Vagina (tissue), 2 donors: ENCODE measurements at regions not wholly inside any gene's neighbourhood (a gene's known extent, or its start where the extent isn't known, plus 50 kb on each side); places are given as distances from the start of the nearest gene placed in this dataset.

Experiments used
- POLR2A ChIP-seq, 2 donors: fragments of 450-650 bp; IDR thresholded peaks; one replicate each; pipeline ENCODE4 v1.6.1; 2017; ENCODE audit warnings: antibody characterized with exemption in 2 of 2, mild to moderate bottlenecking in 2 of 2, moderate library complexity in 2 of 2
- TF ChIP-seq, protein P1 (sequence below), 3 experiments: fragments of 450-650 bp in 2 of 3; fragments of 200-600 bp in 1 of 3; sonication (generic) in 1 of 3; IDR thresholded peaks; one replicate each; pipeline ENCODE4 v1.5.1; 2017 to 2019; ENCODE audit warnings: antibody characterized with exemption in 3 of 3, mild to moderate bottlenecking in 2 of 3, moderate library complexity in 2 of 3

DNA sequence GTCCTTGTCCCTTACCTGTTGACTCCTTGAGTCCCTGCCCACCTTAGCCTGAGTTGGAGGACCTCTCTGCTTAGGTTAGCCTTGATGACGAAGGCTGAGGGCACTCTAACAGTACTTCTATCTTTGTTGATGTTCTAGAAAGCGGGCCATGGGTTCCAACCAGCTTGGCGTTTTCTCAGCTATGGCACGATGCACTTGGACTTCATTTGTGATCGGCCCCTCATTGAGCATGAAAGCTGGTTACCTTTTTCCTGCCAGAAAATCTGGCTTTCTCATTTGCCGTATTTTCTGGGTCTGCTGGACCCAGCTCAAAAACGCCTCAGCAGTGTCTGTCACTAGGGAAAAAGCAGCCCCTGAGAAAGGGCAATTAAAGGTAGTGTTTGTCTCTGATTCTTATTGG lies 290.8 kb downstream of the EMP1 start:
- TF ChIP-seq, protein P1, sequence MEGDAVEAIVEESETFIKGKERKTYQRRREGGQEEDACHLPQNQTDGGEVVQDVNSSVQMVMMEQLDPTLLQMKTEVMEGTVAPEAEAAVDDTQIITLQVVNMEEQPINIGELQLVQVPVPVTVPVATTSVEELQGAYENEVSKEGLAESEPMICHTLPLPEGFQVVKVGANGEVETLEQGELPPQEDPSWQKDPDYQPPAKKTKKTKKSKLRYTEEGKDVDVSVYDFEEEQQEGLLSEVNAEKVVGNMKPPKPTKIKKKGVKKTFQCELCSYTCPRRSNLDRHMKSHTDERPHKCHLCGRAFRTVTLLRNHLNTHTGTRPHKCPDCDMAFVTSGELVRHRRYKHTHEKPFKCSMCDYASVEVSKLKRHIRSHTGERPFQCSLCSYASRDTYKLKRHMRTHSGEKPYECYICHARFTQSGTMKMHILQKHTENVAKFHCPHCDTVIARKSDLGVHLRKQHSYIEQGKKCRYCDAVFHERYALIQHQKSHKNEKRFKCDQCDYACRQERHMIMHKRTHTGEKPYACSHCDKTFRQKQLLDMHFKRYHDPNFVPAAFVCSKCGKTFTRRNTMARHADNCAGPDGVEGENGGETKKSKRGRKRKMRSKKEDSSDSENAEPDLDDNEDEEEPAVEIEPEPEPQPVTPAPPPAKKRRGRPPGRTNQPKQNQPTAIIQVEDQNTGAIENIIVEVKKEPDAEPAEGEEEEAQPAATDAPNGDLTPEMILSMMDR (IDR thresholded peaks at IDR 0.05) = no peak
- TF ChIP-seq POLR2A (IDR thresholded peaks at IDR 0.05) = no peak
